Activated T-helper 17 cell treated with anti-CD3 and anti-CD28 coated beads, Interleukin-2, amount 50 U/mL, for 72 hours (primary cell): ENCODE measurements at regions not wholly inside any gene's neighbourhood (a gene's known extent, or its start where the extent isn't known, plus 50 kb on each side); places are given as distances from the start of the nearest gene placed in this dataset.

Experiments
- ATAC-seq: fragments of 150-1000 bp; cut with Tn5 transposase; replicated peaks from 2 replicates; pipeline ENCODE4 v1.10.0; 2021; ENCODE audit warnings: mild to moderate bottlenecking, moderate library complexity
- H3K27ac Mint-ChIP-seq: one replicate; pipeline ENCODE4 v1.8.0; 2022; ENCODE audit warnings: mixed read lengths
- H3K27me3 Mint-ChIP-seq: one replicate; pipeline ENCODE4 v1.8.0; 2022; ENCODE audit warnings: mixed read lengths
- H3K36me3 Mint-ChIP-seq: one replicate; pipeline ENCODE4 v1.8.0; 2022; ENCODE audit warnings: low read depth, mild to moderate bottlenecking, mixed read lengths
- H3K4me1 Mint-ChIP-seq: one replicate; pipeline ENCODE4 v1.8.0; 2022; ENCODE audit warnings: mixed read lengths
- H3K4me3 Mint-ChIP-seq: one replicate; pipeline ENCODE4 v1.8.0; 2022; ENCODE audit warnings: mild to moderate bottlenecking, mixed read lengths
- H3K9me3 Mint-ChIP-seq: one replicate; pipeline ENCODE4 v1.8.0; 2022; ENCODE audit warnings: mixed read lengths

GRCh38 chr1:101613546-101613945, 376.7 kb downstream of the S1PR1 start:
- peaks cover 4% of the 10 kb centered on the region for H3K27me3 Mint-ChIP-seq
- H3K4me1 Mint-ChIP-seq = no peaks in the 10 kb centered on the region
- no peak overlapping the region for H3K4me3 Mint-ChIP-seq
- ATAC-seq = no peak
- H3K27ac Mint-ChIP-seq = no peak overlapping the region
- peaks cover 7% of the 10 kb centered on the region for H3K9me3 Mint-ChIP-seq
- H3K36me3 Mint-ChIP-seq = no peaks in the 10 kb centered on the region

GRCh38 chr1:101618900-101619299, 377.8 kb downstream of the OLFM3 start:
- Mint-ChIP-seq H3K4me3 (no peak overlapping the region), H3K27me3 (peaks cover 10% of the 10 kb centered on the region), H3K9me3 (no peaks in the 10 kb centered on the region), H3K27ac (no peak overlapping the region), H3K4me1 (no peaks in the 10 kb centered on the region), H3K36me3 (no peaks in the 10 kb centered on the region)
- no peak for ATAC-seq

DNA sequence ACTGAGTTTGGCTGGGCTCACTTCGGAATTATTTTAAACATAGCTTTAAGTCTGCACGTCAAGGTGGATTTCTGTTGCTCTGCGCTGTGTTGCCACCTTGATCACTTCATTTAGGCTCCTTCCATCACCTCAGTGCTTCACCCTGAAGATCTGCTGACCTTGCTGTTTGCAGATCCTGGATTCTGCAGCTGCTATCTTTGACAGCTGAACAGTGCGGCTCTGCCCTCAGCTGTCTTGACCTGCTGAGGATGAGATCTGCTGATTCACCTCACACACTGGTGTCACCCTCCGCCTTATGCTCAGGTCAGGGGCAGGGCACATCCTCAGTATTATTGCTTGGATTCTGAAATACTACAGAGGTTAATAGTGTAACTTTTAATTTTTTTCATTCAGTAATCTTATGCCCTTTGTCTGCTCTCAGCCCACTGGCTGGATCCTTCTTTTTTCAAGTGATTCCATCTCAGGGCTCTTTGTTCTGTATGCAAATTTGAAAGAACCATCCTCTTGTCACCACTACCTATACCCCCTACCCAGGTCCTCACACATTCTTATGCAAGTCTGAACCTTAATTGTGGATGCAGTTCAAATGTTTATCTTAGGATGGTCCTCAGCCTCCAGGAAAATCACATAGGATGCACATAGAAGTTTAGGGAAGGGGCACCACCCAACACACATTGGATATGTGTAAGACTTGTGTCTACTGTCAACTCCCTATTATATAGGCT, 364.0 kb downstream of the OLFM3 start:
- Mint-ChIP-seq H3K36me3 (no peaks in the 10 kb centered on the region), H3K27me3 (no peaks in the 10 kb centered on the region), H3K4me3 (no peak overlapping the region), H3K9me3 (no peaks in the 10 kb centered on the region), H3K27ac (no peak overlapping the region), H3K4me1 (no peaks in the 10 kb centered on the region)
- ATAC-seq = no peak

DNA sequence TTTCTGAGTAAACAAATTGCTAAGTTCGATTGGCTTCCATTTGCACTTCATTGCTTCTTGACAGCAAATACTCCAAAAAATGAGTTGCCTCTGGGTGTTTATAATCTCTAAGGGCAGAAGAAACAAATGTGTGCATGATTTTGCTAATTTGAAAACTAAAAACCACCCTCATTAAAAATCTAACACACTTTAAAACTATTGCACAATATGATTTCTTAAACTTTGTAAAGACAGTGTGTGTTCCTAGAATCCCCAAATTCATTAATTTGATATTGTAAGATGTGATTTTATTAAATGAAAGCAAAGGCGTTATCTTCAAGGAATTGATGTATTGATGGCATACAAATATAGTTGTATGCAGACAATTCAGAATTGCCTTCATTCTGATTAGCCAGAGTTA, 350.9 kb downstream of the OLFM3 start:
- no peak for ATAC-seq
- Mint-ChIP-seq H3K4me3 (no peak overlapping the region), H3K27me3 (no peaks in the 10 kb centered on the region), H3K27ac (no peak overlapping the region), H3K9me3 (no peaks in the 10 kb centered on the region), H3K36me3 (no peaks in the 10 kb centered on the region), H3K4me1 (no peaks in the 10 kb centered on the region)

GRCh38 chr1:101652484-101652883, 344.2 kb downstream of the OLFM3 start:
- Mint-ChIP-seq H3K27ac (no peak overlapping the region), H3K27me3 (peaks cover 11% of the 10 kb centered on the region)

GRCh38 chr1:101653482-101653946, 343.2 kb downstream of the OLFM3 start:
- Mint-ChIP-seq H3K4me1 (no peaks in the 10 kb centered on the region), H3K36me3 (no peaks in the 10 kb centered on the region), H3K4me3 (no peak overlapping the region), H3K9me3 (peaks cover 7% of the 10 kb centered on the region), H3K27me3 (peaks cover 11% of the 10 kb centered on the region), H3K27ac (no peak overlapping the region)
- ATAC-seq = no peak

More at GRCh38 chr1:101652484-101652883, 344.2 kb downstream of the OLFM3 start:
- no peak for ATAC-seq
- Mint-ChIP-seq H3K9me3 (peaks cover 7% of the 10 kb centered on the region), H3K4me1 (no peaks in the 10 kb centered on the region), H3K4me3 (no peak overlapping the region), H3K36me3 (no peaks in the 10 kb centered on the region)

- no peak overlapping the region for H3K27ac Mint-ChIP-seq
- ATAC-seq = no peak
These were observed 332.0 kb downstream of the OLFM3 start for GRCh38 chr1:101664726-101665125.

GRCh38 chr1:101667761-101668160, 329.0 kb downstream of the OLFM3 start:
- Mint-ChIP-seq H3K4me1 (no peaks in the 10 kb centered on the region), H3K27me3 (no peaks in the 10 kb centered on the region), H3K9me3 (peaks cover 10% of the 10 kb centered on the region), H3K27ac (no peak overlapping the region), H3K36me3 (no peaks in the 10 kb centered on the region), H3K4me3 (no peak overlapping the region)
- ATAC-seq = no peak

More at GRCh38 chr1:101664726-101665125, 332.0 kb downstream of the OLFM3 start:
- Mint-ChIP-seq H3K36me3 (no peaks in the 10 kb centered on the region), H3K4me1 (no peaks in the 10 kb centered on the region), H3K9me3 (peaks cover 12% of the 10 kb centered on the region), H3K4me3 (no peak overlapping the region), H3K27me3 (no peaks in the 10 kb centered on the region)

DNA sequence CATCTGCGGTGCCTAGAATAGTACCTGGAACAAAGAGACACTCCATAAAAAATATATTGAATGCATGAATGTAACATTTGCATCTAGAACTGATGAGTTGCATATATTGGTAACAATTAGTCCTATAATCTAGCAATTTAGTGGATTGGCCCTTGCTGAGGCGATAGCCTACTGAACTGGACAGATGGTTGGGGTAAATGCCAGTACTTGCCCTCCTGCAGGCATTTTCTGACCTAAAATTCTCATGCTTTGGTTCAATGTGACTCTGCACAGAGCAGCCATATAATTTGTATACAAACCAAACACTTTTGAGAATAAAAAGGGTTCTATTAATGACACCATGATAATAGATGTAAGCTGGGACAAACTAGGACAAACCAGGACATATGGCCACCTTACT, 313.6 kb downstream of the OLFM3 start:
- Mint-ChIP-seq H3K4me1 (no peaks in the 10 kb centered on the region), H3K9me3 (no peaks in the 10 kb centered on the region), H3K27ac (no peak overlapping the region), H3K36me3 (no peaks in the 10 kb centered on the region), H3K4me3 (no peak overlapping the region), H3K27me3 (peaks cover 3% of the 10 kb centered on the region)
- ATAC-seq = no peak

DNA sequence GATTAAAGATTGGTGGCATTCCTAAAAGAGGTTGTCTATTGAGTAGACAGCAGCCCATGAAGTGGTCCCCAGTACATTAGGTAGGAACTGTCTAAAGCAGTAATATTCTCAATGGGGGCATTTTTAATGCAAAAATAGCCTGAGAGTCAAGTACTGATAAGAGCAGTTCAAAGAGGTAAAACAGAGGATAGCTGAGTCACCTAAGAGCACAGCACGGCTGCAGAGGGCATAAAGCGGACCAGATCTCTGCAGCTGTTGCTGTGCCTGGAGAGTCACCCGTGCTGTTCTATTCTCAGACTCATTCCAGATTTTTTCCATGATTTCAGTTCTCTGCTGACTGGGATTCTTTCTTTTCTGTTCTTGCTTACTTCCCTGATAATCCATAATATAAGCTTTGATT, 313.2 kb downstream of the OLFM3 start:
- ATAC-seq = no peak
- no peaks in the 10 kb centered on the region for H3K4me1 Mint-ChIP-seq
- no peaks in the 10 kb centered on the region for H3K36me3 Mint-ChIP-seq
- H3K9me3 Mint-ChIP-seq = no peaks in the 10 kb centered on the region
- H3K4me3 Mint-ChIP-seq = no peak overlapping the region
- no peak overlapping the region for H3K27ac Mint-ChIP-seq
- H3K27me3 Mint-ChIP-seq = peaks cover 3% of the 10 kb centered on the region

GRCh38 chr1:101697072-101697471, 299.7 kb downstream of the OLFM3 start:
- ATAC-seq = no peak
- H3K27me3 Mint-ChIP-seq = no peaks in the 10 kb centered on the region
- H3K4me3 Mint-ChIP-seq = no peak overlapping the region
- no peaks in the 10 kb centered on the region for H3K4me1 Mint-ChIP-seq
- H3K36me3 Mint-ChIP-seq = no peaks in the 10 kb centered on the region
- H3K27ac Mint-ChIP-seq = no peak overlapping the region
- H3K9me3 Mint-ChIP-seq = no peaks in the 10 kb centered on the region

GRCh38 chr1:101698681-101699080, 298.0 kb downstream of the OLFM3 start:
- H3K27me3 Mint-ChIP-seq = no peaks in the 10 kb centered on the region
- H3K4me3 Mint-ChIP-seq = no peak overlapping the region
- no peaks in the 10 kb centered on the region for H3K9me3 Mint-ChIP-seq
- H3K27ac Mint-ChIP-seq = no peak overlapping the region
- no peak for ATAC-seq
- H3K36me3 Mint-ChIP-seq = no peaks in the 10 kb centered on the region
- H3K4me1 Mint-ChIP-seq = no peaks in the 10 kb centered on the region

DNA sequence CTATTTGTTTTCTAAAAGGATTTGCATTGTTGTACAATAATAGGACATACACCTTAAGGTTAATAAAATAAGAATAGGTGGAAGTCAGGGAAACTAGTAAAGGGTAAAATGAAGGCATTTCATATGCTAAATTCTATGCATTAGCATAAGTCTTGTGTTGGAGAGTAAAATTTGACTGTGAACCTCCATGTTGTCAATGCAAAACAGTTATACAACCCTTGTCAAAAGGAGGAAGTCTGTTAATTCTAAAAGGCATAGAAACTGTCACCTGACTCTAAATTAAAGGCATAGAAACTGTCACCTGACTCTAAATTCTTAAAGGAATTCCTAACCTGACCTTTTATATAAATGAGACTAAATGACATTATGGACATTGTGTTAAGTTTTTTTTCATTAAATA, 291.8 kb downstream of the OLFM3 start:
- Mint-ChIP-seq H3K27me3 (no peaks in the 10 kb centered on the region), H3K36me3 (no peaks in the 10 kb centered on the region), H3K4me1 (no peaks in the 10 kb centered on the region), H3K9me3 (no peaks in the 10 kb centered on the region), H3K27ac (no peak overlapping the region), H3K4me3 (no peak overlapping the region)
- no peak for ATAC-seq

DNA sequence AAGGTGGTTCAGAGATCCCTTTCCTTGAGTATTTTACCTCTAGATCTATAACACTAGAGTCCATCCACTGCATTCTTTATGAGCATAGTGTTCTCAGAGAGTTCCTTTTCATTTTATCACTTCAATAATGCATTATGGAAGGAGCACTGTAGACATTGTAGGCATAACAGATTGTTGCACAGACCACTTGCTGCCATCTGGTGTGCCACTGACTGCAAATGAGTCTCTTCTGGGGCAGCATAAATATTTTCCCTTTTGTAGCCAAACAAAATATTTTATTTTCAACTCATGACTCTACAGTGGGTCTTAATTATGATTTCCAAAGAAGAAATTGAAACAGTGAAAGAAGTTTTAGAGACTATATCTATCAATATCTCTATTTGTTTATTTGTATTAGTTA, 290.4 kb downstream of the OLFM3 start:
- Mint-ChIP-seq H3K27ac (no peak overlapping the region), H3K36me3 (no peaks in the 10 kb centered on the region), H3K4me1 (no peaks in the 10 kb centered on the region), H3K9me3 (no peaks in the 10 kb centered on the region), H3K4me3 (no peak overlapping the region), H3K27me3 (peaks cover 3% of the 10 kb centered on the region)
- no peak for ATAC-seq

DNA sequence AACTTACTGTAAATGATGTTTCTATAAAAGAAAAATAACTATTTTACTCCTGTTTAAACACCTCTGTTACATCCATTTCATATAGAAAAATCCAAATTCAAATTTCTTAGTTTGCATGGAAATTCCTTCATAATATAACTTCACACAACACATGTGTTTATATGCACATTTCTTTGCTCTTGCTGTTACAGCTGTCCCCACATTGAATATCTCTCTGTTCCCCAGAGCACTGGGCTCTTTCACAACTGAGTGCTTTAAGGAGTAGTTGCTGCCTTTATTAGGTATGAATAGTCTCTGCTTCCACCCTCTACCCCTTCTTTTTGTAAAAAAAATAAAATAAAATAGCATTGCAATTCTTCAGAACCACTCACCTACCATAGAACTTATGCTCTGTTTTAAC, 287.0 kb downstream of the OLFM3 start:
- ATAC-seq = no peak
- H3K27me3 Mint-ChIP-seq = peaks cover 6% of the 10 kb centered on the region
- no peak overlapping the region for H3K4me3 Mint-ChIP-seq
- H3K4me1 Mint-ChIP-seq = no peaks in the 10 kb centered on the region
- no peaks in the 10 kb centered on the region for H3K9me3 Mint-ChIP-seq
- H3K36me3 Mint-ChIP-seq = no peaks in the 10 kb centered on the region
- H3K27ac Mint-ChIP-seq = no peak overlapping the region

GRCh38 chr1:101713760-101714159, 283.0 kb downstream of the OLFM3 start:
- Mint-ChIP-seq H3K4me3 (no peak overlapping the region), H3K9me3 (no peaks in the 10 kb centered on the region), H3K4me1 (no peaks in the 10 kb centered on the region), H3K36me3 (no peaks in the 10 kb centered on the region), H3K27me3 (peaks cover 6% of the 10 kb centered on the region), H3K27ac (no peak overlapping the region)
- ATAC-seq = no peak
